ENCODE measurements at regions not wholly inside any gene's neighbourhood (a gene's known extent, or its start where the extent isn't known, plus 50 kb on each side); places are given as distances from the start of the nearest gene placed in this dataset.
"Not testable (repeated sequence)": the region's sequence is repeated elsewhere in the genome, so short reads cannot be mapped to it uniquely, and the experiment has no call there.

DNA sequence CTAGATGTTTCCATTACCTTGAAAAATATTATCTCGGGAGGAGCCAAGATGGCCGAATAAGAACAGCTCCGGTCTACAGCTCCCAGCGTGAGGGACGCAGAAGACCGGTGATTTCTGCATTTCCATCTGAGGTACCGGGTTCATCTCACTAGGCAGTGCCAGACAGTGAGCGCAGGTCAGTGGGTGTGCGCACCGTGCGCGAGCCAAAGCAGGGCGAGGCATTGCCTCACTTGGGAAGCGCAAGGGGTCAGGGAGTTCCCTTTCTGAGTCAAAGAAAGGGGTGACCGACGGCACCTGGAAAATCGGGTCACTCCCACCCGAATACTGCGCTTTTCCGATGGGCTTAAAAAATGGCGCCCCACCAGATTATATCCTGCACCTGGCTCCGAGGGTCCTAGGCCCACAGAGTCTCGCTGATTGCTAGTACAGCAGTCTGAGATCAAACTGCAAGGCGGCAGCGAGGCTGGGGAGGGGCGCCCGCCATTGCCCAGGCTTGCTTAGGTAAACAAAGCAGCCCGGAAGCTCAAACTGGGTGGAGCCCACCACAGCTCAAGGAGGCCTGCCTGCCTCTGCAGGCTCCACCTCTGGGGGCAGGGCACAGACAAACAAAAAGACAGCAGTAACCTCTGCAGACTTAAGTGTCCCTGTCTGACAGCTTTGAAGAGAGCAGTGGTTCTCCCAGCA, 367.8 kb downstream of the NR2F1-AS1 start:
- DNase-seq = not testable (repeated sequence)

DNA sequence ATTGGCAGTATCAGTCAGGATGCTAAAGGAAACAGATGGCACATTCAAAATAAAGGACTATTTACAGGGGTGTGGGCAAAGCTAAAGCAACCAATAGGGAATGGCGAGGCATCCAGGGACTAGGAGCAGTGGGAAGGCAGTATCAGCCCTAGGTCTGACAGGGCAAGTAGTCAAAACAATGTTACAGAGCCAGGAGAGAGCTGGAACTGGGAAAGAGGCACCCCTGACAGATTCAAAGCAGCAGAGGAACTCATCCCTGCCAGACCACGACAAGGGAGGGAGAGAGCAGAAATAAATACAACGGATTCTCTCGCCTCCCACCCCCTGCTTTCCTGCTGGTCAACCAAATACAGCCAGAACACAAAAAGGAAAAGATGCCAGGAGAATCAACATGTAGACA, 371.5 kb downstream of the NR2F1-AS1 start:
- no peak for DNase-seq

DNA sequence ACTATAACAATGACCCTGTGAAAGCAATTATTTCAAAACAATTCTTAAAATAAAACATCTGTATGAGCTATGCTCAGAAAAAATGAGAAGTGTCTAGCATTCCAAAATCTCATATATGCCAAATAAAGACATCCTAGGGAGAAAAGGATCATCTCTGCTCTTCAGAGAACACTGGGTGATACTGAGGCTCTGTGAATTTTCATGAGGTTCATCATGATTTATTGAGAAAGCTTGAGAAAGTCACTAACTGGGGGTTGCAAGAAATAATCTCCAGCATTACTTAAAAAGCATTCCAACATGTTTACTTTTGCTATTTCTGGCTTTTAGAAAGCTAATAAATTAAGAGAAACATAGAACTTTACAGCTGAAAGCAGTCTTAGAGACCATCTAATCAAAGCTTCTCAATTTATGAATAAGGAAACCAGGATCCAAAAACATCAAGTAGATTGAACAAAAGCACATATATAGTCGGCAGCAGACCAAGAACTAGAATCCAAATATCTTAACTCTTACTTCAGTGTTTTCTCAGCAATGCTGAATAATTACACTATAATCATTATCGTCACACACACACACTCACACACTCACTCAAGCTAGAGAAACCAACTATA, 372.8 kb downstream of the NR2F1-AS1 start:
- no peak for DNase-seq

DNA sequence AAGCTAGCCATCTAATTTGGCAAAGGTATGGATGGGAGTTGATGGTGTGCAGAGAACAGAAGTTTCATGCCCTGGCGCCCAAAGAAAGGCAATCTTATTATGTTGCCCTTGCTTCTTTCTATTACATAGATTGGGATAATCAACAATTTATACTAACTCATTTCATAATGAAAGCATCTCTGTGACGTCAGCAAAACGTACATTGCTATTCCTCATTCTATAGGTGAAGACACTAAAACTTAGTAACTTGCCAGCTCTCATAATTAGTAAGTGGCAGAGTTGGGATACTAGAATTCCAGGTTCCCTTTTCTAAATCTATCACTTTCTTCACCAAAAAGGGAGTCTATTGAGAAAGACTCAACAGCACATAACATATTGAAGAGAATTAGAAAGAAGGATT, 374.8 kb downstream of the NR2F1-AS1 start:
- no peak for DNase-seq

DNA sequence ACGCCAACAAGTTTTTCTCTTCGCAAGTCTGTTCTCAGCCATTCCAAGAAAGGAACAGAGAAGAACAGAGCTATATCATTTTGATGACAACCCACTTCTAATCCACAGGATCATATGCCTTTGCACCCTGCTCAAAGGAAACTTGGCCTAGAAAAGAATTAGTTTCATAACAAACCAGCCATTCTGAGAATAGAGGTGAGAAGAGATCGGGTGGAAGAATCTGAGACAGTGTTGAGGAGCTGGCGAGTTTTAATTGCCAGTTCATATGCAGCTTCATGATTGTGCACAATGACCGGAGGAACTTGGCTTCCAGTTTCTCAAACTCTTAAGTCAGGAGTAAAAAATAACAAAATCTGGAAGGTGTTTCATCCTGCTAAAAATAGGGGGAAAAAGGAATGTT, 380.0 kb downstream of the NR2F1-AS1 start:
- no peak for DNase-seq

- no peak for DNase-seq
Measured at GRCh38 chr5:93196986-93197385, 384.0 kb downstream of the NR2F1-AS1 start.

- DNase-seq = no peak
Measured at GRCh38 chr5:93193431-93194347, 387.3 kb downstream of the NR2F1-AS1 start.

DNA sequence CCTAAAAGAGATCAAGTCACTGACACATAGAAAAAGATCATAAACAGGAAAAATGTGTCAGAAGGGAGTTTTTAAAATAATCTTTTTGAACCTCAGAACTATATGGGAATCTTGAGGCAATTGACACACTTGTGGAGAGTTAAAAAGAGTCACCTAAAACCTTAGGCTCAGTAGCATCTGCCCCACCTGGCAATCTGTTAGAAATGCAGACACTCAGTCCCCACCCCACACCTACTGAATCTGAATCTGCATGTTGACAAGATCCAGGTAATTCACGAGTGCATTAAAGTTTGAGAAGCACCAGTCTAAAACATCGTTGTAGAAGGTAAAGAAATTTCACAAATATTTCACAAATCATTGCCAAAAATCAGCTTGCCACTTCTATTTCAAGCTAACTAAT, 388.3 kb downstream of the NR2F1-AS1 start:
- no peak for DNase-seq

GRCh38 chr5:93192087-93192486, 388.9 kb downstream of the NR2F1-AS1 start:
- no peak for DNase-seq

GRCh38 chr5:93191035-93191817, 389.8 kb downstream of the NR2F1-AS1 start:
- no peak for DNase-seq

DNA sequence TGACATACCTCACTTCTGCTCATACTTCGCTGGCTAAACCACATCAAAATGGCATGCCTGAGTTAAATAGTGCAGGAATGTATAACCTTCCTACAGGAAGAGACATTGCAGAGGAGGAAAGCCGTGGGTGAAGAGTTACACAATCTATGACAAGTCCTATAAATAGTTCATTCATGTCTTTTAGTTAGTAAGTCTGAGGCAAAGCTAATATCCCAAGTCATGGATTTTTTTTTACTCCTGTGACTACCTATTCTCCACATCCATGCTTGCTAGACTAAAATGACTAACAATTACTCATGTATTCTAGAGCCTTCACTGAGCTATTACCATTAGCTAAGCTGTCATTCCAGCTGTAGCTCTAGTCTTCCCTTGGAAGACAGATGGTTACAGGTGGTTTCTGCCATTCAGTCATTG, 391.3 kb downstream of the NR2F1-AS1 start:
- no peak for DNase-seq

- DNase-seq = no peak
Measured at GRCh38 chr5:93188876-93189485, 392.0 kb downstream of the NR2F1-AS1 start.

DNA sequence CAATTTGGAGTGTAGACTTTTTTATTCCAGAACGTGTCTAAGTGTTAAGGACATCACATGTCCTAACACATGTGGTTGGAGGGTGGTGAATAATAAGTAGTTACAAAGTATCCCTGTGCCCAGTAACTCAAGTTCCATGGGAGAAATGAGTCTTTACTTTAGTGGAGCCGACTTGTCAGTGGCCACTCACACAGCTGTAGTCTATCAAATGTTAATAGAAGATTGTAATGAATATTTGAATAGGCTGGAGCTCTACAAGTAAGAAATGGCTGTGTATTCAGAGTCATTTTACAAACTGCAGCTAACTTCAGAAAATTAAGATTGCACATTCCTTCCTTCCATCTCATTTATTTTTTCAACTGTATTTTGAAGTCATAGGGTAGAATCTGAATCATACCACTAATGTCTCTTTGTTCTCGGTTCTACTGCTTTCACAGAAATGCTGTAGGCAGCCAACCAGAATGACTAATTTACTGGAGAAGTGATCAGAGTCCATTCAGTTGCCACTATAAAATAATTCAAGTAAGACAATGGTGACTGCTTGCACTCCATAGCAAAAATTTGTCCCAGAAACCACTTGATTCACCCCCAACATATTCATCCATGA, 394.8 kb downstream of the NR2F1-AS1 start:
- DNase-seq = no peak

DNA sequence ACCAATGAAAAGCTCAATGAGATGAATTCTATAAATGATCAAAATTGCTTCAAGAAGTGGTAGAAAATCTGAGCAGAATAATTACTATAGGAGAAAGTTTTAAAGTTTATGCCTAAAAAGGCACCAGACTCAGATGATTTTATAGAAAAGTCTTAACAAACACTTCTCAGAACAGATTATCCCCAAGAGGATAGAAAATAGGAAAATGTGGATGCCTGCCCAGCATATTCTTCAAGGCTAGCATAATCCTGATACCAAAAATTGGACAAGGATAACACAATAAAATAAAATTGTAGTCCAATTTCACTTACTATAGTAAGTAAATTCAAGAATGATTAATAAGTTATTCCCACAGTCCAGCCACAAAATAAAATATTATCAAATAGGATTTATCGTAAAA, 397.0 kb downstream of the NR2F1-AS1 start:
- no peak for DNase-seq

DNA sequence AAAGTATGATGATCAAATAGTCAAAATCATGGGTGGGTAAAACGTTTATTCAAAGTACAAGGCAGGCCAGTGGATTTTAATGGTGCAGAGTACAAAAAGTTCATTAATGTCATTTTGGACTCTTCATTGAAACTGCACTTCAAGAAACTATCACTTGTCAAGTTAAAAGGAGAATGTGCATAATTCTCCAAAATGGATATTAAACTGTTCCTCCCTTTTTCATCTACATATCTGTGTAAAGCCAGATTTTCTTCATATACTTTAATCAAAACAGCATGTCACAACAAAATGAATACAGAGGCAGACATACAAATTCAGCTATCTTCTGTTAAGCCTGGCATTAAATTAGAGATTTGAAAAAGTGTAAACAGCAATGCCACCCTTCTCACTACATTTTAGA, 401.6 kb downstream of the NR2F1-AS1 start:
- no peak for DNase-seq

DNA sequence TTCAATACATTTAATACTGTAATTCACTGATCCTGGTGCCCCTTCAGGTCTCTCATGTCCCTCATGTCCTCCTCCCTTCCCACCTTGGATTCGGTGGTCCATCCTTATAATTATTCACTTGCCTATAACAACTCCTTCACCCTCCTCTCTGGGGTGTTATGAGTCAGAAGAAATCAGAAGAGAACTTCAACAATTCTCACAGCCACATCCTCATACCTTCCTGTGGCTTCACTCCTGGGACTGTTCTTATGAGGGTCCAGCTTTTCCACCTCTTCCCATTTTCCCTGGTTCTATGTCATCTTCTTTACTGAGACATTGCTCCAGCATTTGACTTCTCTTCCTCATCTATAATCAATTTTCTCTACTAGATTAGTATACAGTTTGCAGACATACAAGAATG, 406.1 kb downstream of the NR2F1-AS1 start:
- DNase-seq = no peak

DNA sequence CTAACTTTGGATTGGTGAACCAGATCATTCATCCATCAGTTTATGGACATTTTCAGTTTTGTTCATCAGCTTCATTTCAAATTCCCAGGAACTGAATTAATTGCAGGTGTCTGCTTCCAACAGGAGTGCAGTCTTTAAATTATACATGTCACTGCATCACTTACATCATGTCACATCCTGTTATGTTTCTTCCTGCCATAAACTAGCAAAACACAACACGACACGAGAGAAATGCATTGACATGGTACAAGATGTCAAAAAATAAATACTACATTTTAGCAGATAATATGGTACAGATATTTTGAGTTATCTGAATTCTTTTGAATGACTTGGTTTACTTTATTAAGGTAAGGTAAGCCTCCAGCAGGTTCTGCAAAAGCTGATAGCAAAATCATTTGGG, 415.5 kb downstream of the NR2F1-AS1 start:
- no peak for DNase-seq

DNA sequence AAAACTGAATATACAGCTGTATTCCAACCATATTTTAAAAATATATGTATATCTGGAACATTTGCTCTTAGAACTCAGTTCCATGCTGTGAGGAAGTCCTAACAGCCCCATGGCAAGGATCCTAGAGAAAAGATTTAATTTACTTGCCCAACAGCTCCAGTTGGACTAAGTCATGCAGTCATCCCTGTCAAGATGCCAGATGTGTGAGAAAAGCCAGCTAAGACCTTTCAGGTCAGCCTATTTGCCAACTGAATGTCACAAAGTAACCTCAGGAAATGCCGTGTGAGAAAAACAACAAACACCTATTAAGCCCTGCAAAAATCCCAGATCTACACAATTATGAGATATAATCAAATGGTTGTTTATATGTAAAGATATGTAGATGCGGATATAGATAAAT, 416.3 kb downstream of the NR2F1-AS1 start:
- DNase-seq = no peak

GRCh38 chr5:93163010-93163663, 417.9 kb downstream of the NR2F1-AS1 start:
- DNase-seq = no peak

- DNase-seq = no peak
Measured at GRCh38 chr5:93161661-93162654, 419.1 kb downstream of the NR2F1-AS1 start.
